Neural cell (in vitro differentiated cells): ENCODE measurements at regions not wholly inside any gene's neighbourhood (a gene's known extent, or its start where the extent isn't known, plus 50 kb on each side); places are given as distances from the start of the nearest gene placed in this dataset.

Experiments
- H2AFZ ChIP-seq: fragments of 200-600, 300-800 bp; sonication (generic), shearing (Covaris generic); 2 replicates; pipeline ENCODE4 v1.6.0; 2014; ENCODE audit warnings: low read depth, mild to moderate bottlenecking, antibody characterized with exemption, low read length, moderate library complexity
- H3F3A ChIP-seq: fragments of 200-600 bp; shearing (Covaris generic); 2 replicates; pipeline ENCODE4 v1.6.1; 2016; ENCODE audit warnings: mild to moderate bottlenecking, moderate library complexity, mixed read lengths, antibody characterized with exemption, low read length; ENCODE audit not compliant: insufficient read depth, poor library complexity, severe bottlenecking
- H3K27ac ChIP-seq: fragments of 200-600, 300-800 bp; sonication (generic), shearing (Covaris generic); 2 replicates; pipeline ENCODE4 v1.5.1; 2014; ENCODE audit warnings: mild to moderate bottlenecking, low read length, moderate library complexity
- H3K27me3 ChIP-seq: fragments of 300-800, 200-600 bp; sonication (generic), shearing (Covaris generic); 2 replicates; pipeline ENCODE4 v1.6.0; 2014; ENCODE audit warnings: mild to moderate bottlenecking, low read depth, low read length, moderate library complexity; ENCODE audit not compliant: insufficient read depth
- H3K36me3 ChIP-seq: fragments of 300-800, 200-600 bp; sonication (generic), shearing (Covaris generic); 2 replicates; pipeline ENCODE4 v1.5.1; 2014; ENCODE audit warnings: mild to moderate bottlenecking, antibody characterized with exemption, low read length, moderate library complexity; ENCODE audit not compliant: insufficient read depth
- H3K4me2 ChIP-seq: fragments of 300-800, 200-600 bp; sonication (generic), shearing (Covaris generic); 2 replicates; pipeline ENCODE4 v1.6.0; 2014; ENCODE audit warnings: mild to moderate bottlenecking, low read length
- H3K4me3 ChIP-seq: fragments of 300-800, 200-600 bp; sonication (generic), shearing (Covaris generic); 2 replicates; pipeline ENCODE4 v1.5.1; 2014; ENCODE audit warnings: mild to moderate bottlenecking, low read length, moderate library complexity
- H3K79me2 ChIP-seq: fragments of 200-600 bp; shearing (Covaris generic); replicated peaks from 2 replicates; pipeline ENCODE4 v1.6.0; 2014; ENCODE audit warnings: mild to moderate bottlenecking, low read length, moderate library complexity; ENCODE audit not compliant: insufficient read depth
- H3K9ac ChIP-seq: fragments of 300-800, 200-600 bp; sonication (generic), shearing (Covaris generic); 2 replicates; pipeline ENCODE4 v1.6.1; 2016; ENCODE audit warnings: mild to moderate bottlenecking, low read length, mixed read lengths
- H3K9me2 ChIP-seq: fragments of 200-600 bp; shearing (Covaris generic); 2 replicates; pipeline ENCODE4 v1.6.1; 2016; ENCODE audit warnings: mild to moderate bottlenecking, low read length, mixed read lengths; ENCODE audit not compliant: insufficient read depth
- H3K9me3 ChIP-seq: fragments of 200-600, 300-800 bp; sonication (generic), shearing (Covaris generic); 2 replicates; pipeline ENCODE4 v1.6.1; 2016; ENCODE audit warnings: mild to moderate bottlenecking, mixed run types, low read length, moderate library complexity, mixed read lengths
- H4K20me1 ChIP-seq: fragments of 200-600 bp; shearing (Covaris generic); 2 replicates; pipeline ENCODE4 v1.6.1; 2016; ENCODE audit warnings: mild to moderate bottlenecking, mixed run types; ENCODE audit not compliant: insufficient read depth
- CTCF ChIP-seq: fragments of 450-650 bp; IDR thresholded peaks from 2 replicates; pipeline ENCODE4 v1.5.1; 2014; ENCODE audit warnings: antibody characterized with exemption, mild to moderate bottlenecking, moderate library complexity; ENCODE audit not compliant: poor library complexity, severe bottlenecking
- EP300 ChIP-seq: fragments of 450-650 bp; conservative IDR thresholded peaks from 2 replicates; pipeline ENCODE4 v1.6.1; 2014; ENCODE audit warnings: antibody characterized with exemption, mild to moderate bottlenecking, moderate library complexity; ENCODE audit not compliant: poor library complexity, severe bottlenecking
- EZH2 ChIP-seq: fragments of 200-600, 300-800 bp; shearing (Covaris generic), sonication (generic); IDR thresholded peaks from 2 replicates; pipeline ENCODE4 v1.6.1; 2014; ENCODE audit warnings: antibody characterized with exemption, low read length, borderline replicate concordance, mild to moderate bottlenecking; ENCODE audit not compliant: insufficient read depth, poor library complexity, severe bottlenecking
- MXI1 ChIP-seq: fragments of 450-650 bp; conservative IDR thresholded peaks from 2 replicates; pipeline ENCODE4 v1.6.1; 2014; ENCODE audit warnings: antibody characterized with exemption, mild to moderate bottlenecking; ENCODE audit not compliant: poor library complexity, severe bottlenecking
- POLR2AphosphoS5 ChIP-seq: IDR thresholded peaks from 2 replicates; pipeline ENCODE4 v1.6.1; 2012
- RAD21 ChIP-seq: fragments of 450-650 bp; conservative IDR thresholded peaks from 2 replicates; pipeline ENCODE4 v1.6.1; 2014; ENCODE audit warnings: antibody characterized with exemption, mild to moderate bottlenecking, moderate library complexity
- SMC3 ChIP-seq: fragments of 450-650 bp; conservative IDR thresholded peaks from 2 replicates; pipeline ENCODE4 v1.6.1; 2014; ENCODE audit warnings: antibody characterized with exemption, mild to moderate bottlenecking, moderate library complexity; ENCODE audit not compliant: poor library complexity
- TAF1 ChIP-seq: IDR thresholded peaks from 2 replicates; pipeline ENCODE4 v1.6.1; 2012; ENCODE audit warnings: low read depth
- TF ChIP-seq, protein P1 (sequence below): IDR thresholded peaks from 2 replicates; pipeline ENCODE4 v1.6.1; 2012; ENCODE audit warnings: borderline replicate concordance

DNA sequence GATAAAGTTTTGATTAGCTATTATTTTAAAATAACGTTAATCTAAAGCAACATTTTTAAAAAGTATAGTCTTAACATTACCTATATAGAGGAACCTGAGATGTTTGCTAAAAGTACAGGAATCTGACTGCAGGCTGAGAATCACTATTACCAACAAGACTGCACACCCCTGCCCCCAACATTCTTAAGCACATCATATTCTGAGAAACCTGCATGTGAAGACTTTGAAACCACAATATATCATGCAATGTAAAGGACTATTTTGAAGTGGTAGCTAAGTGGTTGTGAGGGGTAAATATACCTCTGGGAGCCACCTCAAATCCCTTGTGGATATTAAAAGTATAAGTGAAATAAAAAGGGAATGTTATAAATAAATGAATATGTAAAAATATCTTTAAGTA lies 119.0 kb upstream of the KLF12 start:
- Histone ChIP-seq H3F3A (no peaks in the 10 kb centered on the region), H3K9me2 (no peaks in the 10 kb centered on the region), H3K4me2 (no peak overlapping the region), H3K36me3 (no peaks in the 10 kb centered on the region), H3K27me3 (no peaks in the 10 kb centered on the region), H3K4me3 (no peak overlapping the region), H3K9me3 (no peaks in the 10 kb centered on the region), H3K79me2 (no peaks in the 10 kb centered on the region), H4K20me1 (no peaks in the 10 kb centered on the region), H3K27ac (no peak overlapping the region), H2AFZ (no peak overlapping the region), H3K9ac (no peak overlapping the region)
- TF ChIP-seq SMC3 (no peak), POLR2AphosphoS5 (no peak), RAD21 (no peak), MXI1 (no peak), CTCF (no peak), EZH2 (no peak), TAF1 (no peak), EP300 (no peak)
- TF ChIP-seq, protein P1, sequence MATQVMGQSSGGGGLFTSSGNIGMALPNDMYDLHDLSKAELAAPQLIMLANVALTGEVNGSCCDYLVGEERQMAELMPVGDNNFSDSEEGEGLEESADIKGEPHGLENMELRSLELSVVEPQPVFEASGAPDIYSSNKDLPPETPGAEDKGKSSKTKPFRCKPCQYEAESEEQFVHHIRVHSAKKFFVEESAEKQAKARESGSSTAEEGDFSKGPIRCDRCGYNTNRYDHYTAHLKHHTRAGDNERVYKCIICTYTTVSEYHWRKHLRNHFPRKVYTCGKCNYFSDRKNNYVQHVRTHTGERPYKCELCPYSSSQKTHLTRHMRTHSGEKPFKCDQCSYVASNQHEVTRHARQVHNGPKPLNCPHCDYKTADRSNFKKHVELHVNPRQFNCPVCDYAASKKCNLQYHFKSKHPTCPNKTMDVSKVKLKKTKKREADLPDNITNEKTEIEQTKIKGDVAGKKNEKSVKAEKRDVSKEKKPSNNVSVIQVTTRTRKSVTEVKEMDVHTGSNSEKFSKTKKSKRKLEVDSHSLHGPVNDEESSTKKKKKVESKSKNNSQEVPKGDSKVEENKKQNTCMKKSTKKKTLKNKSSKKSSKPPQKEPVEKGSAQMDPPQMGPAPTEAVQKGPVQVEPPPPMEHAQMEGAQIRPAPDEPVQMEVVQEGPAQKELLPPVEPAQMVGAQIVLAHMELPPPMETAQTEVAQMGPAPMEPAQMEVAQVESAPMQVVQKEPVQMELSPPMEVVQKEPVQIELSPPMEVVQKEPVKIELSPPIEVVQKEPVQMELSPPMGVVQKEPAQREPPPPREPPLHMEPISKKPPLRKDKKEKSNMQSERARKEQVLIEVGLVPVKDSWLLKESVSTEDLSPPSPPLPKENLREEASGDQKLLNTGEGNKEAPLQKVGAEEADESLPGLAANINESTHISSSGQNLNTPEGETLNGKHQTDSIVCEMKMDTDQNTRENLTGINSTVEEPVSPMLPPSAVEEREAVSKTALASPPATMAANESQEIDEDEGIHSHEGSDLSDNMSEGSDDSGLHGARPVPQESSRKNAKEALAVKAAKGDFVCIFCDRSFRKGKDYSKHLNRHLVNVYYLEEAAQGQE = no peak

DNA sequence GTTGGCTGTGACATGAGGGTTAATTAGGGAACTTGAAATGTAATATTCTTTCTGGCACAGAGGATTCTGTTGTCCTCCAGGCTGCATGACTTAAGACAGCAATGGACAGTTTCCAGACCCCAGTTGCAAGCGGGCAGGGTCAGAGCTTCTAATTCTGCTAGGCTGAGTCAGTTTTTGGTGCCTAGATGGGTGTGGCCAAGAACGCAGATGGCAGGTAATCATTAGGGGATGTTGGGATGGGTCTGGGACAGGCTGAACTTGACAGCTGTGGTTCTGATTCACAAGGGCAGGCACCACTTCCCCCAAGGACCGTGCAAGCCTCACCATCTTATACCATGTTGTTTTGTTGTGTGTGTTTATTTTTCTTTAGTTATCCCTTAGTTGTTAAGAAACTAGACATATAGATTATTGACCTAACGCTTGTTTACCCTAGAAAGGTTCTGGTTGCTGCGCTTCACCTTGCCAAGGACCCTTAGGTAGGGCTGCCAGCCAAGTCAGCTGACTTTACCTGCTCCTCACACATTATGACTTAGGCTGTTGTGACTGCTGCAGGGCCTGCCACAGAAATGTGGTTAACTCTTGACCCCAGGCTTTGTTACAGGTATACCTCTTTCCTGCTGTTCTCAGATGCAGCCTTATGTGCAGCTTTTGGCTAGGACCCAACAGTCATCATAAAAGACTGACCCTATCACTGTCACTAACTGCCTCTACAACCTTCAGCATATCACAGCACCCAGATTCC lies 117.7 kb upstream of the KLF12 start:
- no peak overlapping the region for H3K27ac ChIP-seq
- no peaks in the 10 kb centered on the region for H3K27me3 ChIP-seq
- no peak overlapping the region for H3K4me3 ChIP-seq
- no peak overlapping the region for H3K4me2 ChIP-seq
- H3F3A ChIP-seq = no peaks in the 10 kb centered on the region
- no peaks in the 10 kb centered on the region for H3K79me2 ChIP-seq
- H4K20me1 ChIP-seq = no peaks in the 10 kb centered on the region
- no peaks in the 10 kb centered on the region for H3K9me2 ChIP-seq
- H3K9me3 ChIP-seq = no peaks in the 10 kb centered on the region
- H2AFZ ChIP-seq = no peak overlapping the region
- H3K36me3 ChIP-seq = no peaks in the 10 kb centered on the region
- no peak overlapping the region for H3K9ac ChIP-seq
- TF ChIP-seq SMC3 (no peak), MXI1 (no peak), TAF1 (no peak), CTCF (no peak)
